ENCODE measurements at regions not wholly inside any gene's neighbourhood (a gene's known extent, or its start where the extent isn't known, plus 50 kb on each side); places are given as distances from the start of the nearest gene placed in this dataset.
A peak's percentile ranks its signal among the peaks of the same experiment; 100 is the strongest.

- ATAC-seq (ENCODE audit: low read depth): no peak
- no peaks in the 10 kb centered on the region for H3K27me3 Mint-ChIP-seq
- peaks cover 12% of the 10 kb centered on the region for H3K4me1 Mint-ChIP-seq
- no peaks in the 10 kb centered on the region for H3K36me3 Mint-ChIP-seq
- H3K4me3 Mint-ChIP-seq: no peak overlapping the region
- H3K27ac Mint-ChIP-seq: no peak overlapping the region
- no peak for DNase-seq (ENCODE audit: low spot score in 2 of 2)
- H3K9me3 Mint-ChIP-seq: no peaks in the 10 kb centered on the region
These were observed 61.4 kb upstream of the ST6GALNAC3 start for GRCh38 chr1:76013206-76013581.

- no peak for DNase-seq (ENCODE audit: low spot score in 2 of 2)
- no peak overlapping the region for H3K4me3 Mint-ChIP-seq
- H3K27me3 Mint-ChIP-seq: no peaks in the 10 kb centered on the region
- no peak for ATAC-seq (ENCODE audit: low read depth)
- peaks cover 12% of the 10 kb centered on the region for H3K4me1 Mint-ChIP-seq
- no peaks in the 10 kb centered on the region for H3K9me3 Mint-ChIP-seq
- no peaks in the 10 kb centered on the region for H3K36me3 Mint-ChIP-seq
- peak overlapping the region; percentile 28 for H3K27ac Mint-ChIP-seq
These were observed 59.0 kb upstream of the ST6GALNAC3 start for GRCh38 chr1:76015478-76016103.

GRCh38 chr1:76018045-76018444, 56.5 kb upstream of the ST6GALNAC3 start:
- H3K27me3 Mint-ChIP-seq: peaks cover 3% of the 10 kb centered on the region
- H3K9me3 Mint-ChIP-seq: no peaks in the 10 kb centered on the region
- H3K36me3 Mint-ChIP-seq: no peaks in the 10 kb centered on the region
- H3K4me3 Mint-ChIP-seq: no peak overlapping the region
- ATAC-seq (ENCODE audit: low read depth) (no peak), DNase-seq (ENCODE audit: low spot score in 2 of 2) (no peak)
- no peak overlapping the region for H3K27ac Mint-ChIP-seq
- H3K4me1 Mint-ChIP-seq: peaks cover 3% of the 10 kb centered on the region

GRCh38 chr1:76021846-76022245, 52.7 kb upstream of the ST6GALNAC3 start:
- peaks cover 5% of the 10 kb centered on the region for H3K27me3 Mint-ChIP-seq
- DNase-seq (ENCODE audit: low spot score in 2 of 2): no peak
- no peaks in the 10 kb centered on the region for H3K4me1 Mint-ChIP-seq
- no peak overlapping the region for H3K27ac Mint-ChIP-seq
- no peak for ATAC-seq (ENCODE audit: low read depth)
- no peaks in the 10 kb centered on the region for H3K9me3 Mint-ChIP-seq
- no peak overlapping the region for H3K4me3 Mint-ChIP-seq
- H3K36me3 Mint-ChIP-seq: no peaks in the 10 kb centered on the region

- H3K27ac Mint-ChIP-seq: no peak overlapping the region
- DNase-seq (ENCODE audit: low spot score in 2 of 2): no peak
- no peak overlapping the region for H3K4me3 Mint-ChIP-seq
- H3K9me3 Mint-ChIP-seq: no peaks in the 10 kb centered on the region
- no peaks in the 10 kb centered on the region for H3K4me1 Mint-ChIP-seq
- peaks cover 12% of the 10 kb centered on the region for H3K27me3 Mint-ChIP-seq
- no peak for ATAC-seq (ENCODE audit: low read depth)
- H3K36me3 Mint-ChIP-seq: no peaks in the 10 kb centered on the region
These were observed 50.7 kb upstream of the ST6GALNAC3 start for GRCh38 chr1:76023669-76024435.

Measured in memory B cell (primary cell).